Dermis blood vessel endothelial cell (primary cell): ENCODE measurements at regions not wholly inside any gene's neighbourhood (a gene's known extent, or its start where the extent isn't known, plus 50 kb on each side); places are given as distances from the start of the nearest gene placed in this dataset.
A peak's percentile ranks its signal among the peaks of the same experiment; 100 is the strongest.

Experiments used
- DNase-seq: peaks from one replicate; pipeline ENCODE4 v3.0.0; 2010

GRCh38 chr14:54094765-54095164, 138.1 kb upstream of the BMP4 start:
- DNase-seq = no peak

- no peak for DNase-seq
Observed at GRCh38 chr14:54098536-54098935, 141.9 kb upstream of the BMP4 start.

DNA sequence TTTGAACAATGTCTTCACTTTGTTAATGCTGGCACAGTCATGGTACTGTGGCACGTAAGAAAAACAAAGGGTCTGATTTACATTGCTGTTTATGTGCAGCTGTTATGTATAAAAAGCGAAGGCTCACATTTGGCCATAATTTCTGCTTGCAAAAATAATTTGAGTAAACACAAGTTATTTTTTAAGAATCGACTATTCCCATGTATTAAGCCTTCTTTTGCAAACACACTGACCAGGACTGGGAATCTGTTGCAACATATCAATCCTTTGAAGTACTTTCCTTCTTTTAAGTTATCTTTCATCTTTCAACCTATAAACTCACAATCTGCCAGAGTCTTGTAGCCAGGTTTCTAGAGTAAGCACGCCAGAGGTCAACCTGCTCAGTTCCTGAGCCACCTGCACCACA, 145.4 kb upstream of the BMP4 start:
- no peak for DNase-seq

GRCh38 chr14:54102530-54102929, 145.9 kb upstream of the BMP4 start:
- DNase-seq = no peak

DNA sequence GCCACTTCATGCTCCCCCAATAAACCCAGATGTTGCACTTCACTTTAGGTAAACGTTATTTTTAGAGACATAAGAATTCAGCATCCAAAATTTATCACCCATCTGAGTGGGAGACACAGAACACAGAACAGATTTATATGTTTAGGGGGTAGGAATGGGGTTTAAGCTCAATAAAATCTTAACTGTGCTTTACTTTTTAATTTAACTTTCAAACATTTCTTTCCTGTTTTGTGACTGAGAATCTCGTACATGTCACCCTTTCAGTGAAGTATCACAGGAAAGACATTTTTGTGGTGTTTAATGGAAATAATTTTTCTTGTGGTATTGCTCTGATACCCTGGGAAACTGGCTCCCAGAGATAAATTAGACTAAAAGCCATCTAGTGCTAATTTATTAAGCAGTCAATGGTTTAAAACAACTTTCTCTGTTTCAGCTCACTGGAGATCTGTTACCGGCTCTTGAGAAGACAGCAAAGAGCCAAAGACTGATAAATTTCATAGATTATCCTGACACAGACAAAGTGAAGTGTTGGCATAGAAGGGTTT, 148.0 kb upstream of the BMP4 start:
- DNase-seq = no peak

GRCh38 chr14:54105406-54105805, 148.8 kb upstream of the BMP4 start:
- DNase-seq = no peak

DNA sequence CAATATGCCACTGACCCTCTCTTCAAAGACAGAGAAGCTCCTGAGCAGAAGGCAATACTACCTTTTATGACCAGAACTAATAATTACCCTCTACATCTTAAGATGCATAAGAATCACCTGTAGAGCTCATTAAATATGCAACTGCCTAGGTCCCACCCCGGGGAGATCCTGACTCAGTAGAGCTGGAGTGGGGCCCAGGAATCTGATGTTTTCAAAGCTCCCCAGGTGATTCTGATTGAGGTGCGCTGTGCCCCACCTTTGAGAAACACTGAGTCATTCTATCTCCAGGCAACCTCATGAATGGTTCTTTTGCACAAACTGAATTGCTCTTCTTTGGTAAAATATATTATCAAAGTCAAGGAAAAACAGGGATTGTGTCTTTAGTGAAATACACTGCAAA, 149.3 kb upstream of the BMP4 start:
- no peak for DNase-seq

GRCh38 chr14:54106661-54107377, 150.2 kb upstream of the BMP4 start:
- DNase-seq = peak; percentile 47

GRCh38 chr14:54108481-54109471, 152.2 kb upstream of the BMP4 start:
- peak; percentile 88 for DNase-seq

- no peak for DNase-seq
Observed at GRCh38 chr14:54109521-54110120, 153.0 kb upstream of the BMP4 start.

DNA sequence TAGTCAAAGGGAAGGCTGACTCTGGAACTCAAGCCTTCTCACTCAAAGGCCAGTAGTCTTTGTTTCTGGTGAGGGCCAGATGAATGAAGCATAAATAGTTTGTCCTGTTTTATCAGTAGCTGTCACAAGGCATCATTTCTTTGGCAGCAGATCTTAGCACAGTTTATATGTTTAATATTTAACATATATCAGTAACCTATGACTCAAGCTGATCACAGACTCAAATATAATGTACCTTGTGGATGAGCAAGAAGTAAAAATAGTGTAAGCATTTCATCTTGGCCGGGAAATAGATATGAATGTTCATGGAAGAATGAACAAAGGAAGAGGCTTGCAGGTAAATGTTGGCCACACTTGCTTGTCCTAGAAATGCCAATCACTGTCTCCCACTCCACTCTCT, 158.3 kb upstream of the BMP4 start:
- DNase-seq = no peak

DNA sequence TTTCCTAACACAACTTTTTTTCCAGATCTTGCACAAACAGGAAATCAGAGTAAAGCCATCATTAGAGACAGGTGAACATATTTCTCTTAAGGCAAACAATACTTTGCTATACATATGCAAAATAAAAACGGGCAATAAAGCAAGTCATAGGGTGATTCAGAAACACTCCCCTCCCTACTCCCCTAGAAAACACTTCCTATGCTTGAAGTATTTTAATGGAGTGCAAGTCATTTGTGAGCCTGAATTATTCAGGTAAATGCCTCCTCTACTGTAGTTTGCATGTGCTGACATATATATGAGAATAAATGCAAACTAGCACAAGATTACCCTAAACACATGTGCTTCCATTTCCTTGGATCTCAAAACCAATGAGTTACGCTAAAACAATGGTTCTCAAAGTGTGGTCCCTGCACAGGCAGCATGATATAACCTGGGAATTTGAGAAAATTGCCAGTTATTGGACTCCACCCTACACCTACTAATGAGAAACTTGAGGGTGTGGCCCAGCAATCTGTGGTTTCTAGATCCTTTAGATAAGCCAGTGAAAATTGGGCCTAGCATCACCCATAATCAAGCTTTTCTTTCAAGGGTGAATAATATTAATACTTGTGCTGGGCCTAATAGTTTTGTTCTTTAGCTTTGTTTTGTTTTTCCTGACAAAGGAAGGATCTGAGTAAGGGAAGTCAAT, 159.7 kb upstream of the BMP4 start:
- no peak for DNase-seq

- DNase-seq = peak; percentile 57
Observed at GRCh38 chr14:54116972-54117371, 160.3 kb upstream of the BMP4 start.

GRCh38 chr14:54117396-54117795, 160.8 kb upstream of the BMP4 start:
- DNase-seq = peak; percentile 49

DNA sequence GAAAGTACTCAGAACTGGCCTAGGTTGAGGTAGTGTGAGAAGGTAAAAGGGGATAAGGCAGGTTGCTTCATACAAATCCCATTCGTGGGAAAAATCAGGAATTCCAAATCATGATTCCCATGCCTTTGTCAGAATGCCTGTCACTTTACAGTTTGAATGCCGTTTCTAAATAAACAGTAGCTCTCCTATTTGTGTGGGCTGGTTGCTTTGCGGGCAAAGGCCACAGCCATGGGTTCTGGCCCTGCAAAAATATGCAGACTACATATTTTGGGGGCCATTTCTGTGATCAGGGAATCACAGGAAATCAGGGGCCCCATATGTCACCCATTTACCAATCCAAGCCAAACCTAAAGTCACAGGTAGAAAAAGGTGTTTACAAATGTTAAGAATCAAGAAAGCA, 161.3 kb upstream of the BMP4 start:
- no peak for DNase-seq

GRCh38 chr14:54120260-54120659, 163.6 kb upstream of the BMP4 start:
- DNase-seq = no peak

GRCh38 chr14:54121466-54122027, 164.9 kb upstream of the BMP4 start:
- no peak for DNase-seq

DNA sequence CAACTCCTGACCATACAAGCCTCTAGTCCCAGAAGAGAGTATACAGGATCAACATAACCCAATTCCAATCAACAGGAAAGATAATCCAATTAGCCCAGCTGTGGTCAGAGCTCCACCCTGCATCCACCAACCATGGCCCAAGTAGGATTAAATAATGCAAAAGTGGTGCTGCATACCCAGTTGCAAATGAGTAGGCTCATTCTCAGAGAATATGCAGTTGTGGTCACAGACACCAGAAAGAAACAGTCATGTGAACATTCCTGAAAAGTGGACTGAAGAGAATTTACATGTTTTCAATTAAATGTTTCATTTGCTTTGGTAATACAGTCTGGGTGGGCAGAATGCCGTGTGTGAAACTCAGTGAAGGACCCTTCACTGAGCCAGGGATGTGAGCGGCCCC, 167.2 kb upstream of the BMP4 start:
- no peak for DNase-seq

DNA sequence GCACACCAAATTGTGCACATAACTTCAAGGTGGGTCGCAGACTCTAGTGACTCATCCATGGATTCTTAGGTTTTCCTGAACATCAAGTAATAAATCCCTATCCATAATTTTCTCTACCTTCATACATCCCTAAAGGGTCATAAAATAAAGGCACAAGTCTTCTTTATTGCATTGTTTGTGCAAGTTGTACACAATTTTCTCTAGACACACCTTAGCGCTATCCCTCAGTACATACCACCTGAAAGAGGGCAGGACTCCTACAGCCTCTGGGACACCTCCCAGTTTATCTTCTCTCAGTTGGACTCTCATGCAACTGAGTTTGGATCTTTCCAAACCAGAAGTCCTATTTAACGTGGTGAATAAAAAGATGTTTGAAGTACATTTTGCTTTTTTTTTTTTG, 168.5 kb upstream of the BMP4 start:
- DNase-seq = no peak

DNA sequence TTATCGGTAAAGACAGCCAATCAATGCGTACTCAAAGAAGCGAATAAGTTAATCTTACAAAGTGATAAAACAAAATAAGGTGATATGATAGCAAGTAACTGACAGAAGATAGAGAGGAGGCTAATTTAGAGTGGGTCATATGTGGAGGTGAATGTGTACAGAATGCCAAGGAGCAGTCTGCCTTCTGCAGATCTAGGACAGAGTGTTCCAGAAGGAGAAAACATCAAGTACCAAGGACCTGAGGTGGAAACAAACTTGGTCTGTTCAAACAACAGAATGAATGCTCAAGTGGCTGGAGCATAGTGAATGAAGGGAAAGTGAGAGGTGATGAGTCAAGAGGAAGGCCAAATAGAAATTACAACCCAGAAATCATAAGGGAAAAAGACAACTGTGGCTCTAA, 170.3 kb upstream of the BMP4 start:
- no peak for DNase-seq

- peak; percentile 49 for DNase-seq
Observed at GRCh38 chr14:54127526-54127925, 170.9 kb upstream of the BMP4 start.
